PC-9 (cell line): ENCODE measurements at regions not wholly inside any gene's neighbourhood (a gene's known extent, or its start where the extent isn't known, plus 50 kb on each side); places are given as distances from the start of the nearest gene placed in this dataset.

Source experiments
- CTCF ChIP-seq: fragments of 200-600 bp; sonication (generic); conservative IDR thresholded peaks from 2 replicates; pipeline ENCODE4 v1.6.1; 2017; ENCODE audit warnings: mixed run types, antibody characterized with exemption, mild to moderate bottlenecking, moderate library complexity
- EZH2 ChIP-seq: fragments of 200-600 bp; sonication (generic); IDR thresholded peaks from 2 replicates; pipeline ENCODE4 v1.8.0; 2017; ENCODE audit warnings: antibody characterized with exemption, low read depth

DNA sequence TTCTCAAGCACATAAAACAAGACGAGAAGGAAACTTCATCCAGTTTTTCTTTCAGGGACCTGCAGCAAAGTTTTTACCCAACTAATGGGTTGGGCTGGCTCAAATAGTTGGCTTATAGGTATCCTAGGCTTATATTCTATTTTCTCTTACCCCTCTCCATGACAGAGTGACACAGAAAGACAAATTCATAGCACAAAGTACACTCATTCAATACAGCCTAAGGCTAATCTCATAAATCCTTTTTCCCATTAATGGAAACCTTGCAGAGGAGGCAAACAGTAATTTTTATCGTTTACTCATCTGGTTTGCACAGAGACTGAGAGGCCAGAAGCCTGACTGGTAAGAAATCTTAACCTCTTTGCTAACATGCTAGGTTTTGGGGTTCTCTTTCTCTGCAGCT is 1589.9 kb downstream of the SLITRK1 start:
- TF ChIP-seq CTCF (no peak), EZH2 (no peak)
